ENCODE measurements at regions not wholly inside any gene's neighbourhood (a gene's known extent, or its start where the extent isn't known, plus 50 kb on each side); places are given as distances from the start of the nearest gene placed in this dataset.

DNA sequence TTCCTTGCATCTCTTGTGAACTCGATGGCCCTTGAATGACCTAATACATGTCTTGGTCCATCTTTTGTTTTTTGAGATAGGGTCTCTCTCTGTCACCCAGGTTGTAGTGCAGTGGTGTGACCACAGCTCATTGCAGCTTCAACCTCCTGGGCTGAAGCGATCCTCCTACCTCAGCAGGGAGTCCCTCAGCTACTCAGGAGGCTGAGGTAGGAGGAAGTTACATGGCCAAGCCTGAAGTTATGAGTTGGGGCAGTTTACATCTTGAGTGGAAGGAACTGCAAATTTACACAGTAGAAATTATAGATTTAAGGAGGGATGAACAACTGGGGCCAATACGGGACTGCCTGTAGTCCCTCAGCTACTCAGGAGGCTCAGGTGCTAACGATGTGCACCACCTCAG, 97.2 kb upstream of the METTL14 start:
- no peak overlapping the region for H2AFZ ChIP-seq (ENCODE audit: low read length)
- no peaks in the 10 kb centered on the region for H3K36me3 ChIP-seq (replicated peaks in 1 of 2; ENCODE audit: control insufficient read depth in 1 of 2, insufficient read depth in 2 of 2, low read length in 2 of 2)
- WGBS (ENCODE audit: low lambda C conversion rate): 3% methylated on average over 4 of the region's 4 CpGs
- no peak for DNase-seq (ENCODE audit: low spot score)
- FAIRE-seq: no peak
- no peaks in the 10 kb centered on the region for H3K9me3 ChIP-seq (ENCODE audit: low read length)
- in situ Hi-C loops (cut with HindIII; ENCODE audit: extremely low pct_ligation_motif_present, low pct_unique_long_range_greater_than_20kb) (no loop called here), intact Hi-C loops (cut with micrococcal nuclease; ENCODE audit: unreplicated experiment) (no loop called here)
- CTCF ChIA-PET (ENCODE audit: low intra/inter-chr PET ratio, low total read pairs): no interaction called here
- peaks cover 8% of the 10 kb centered on the region for H3K79me2 ChIP-seq (ENCODE audit: insufficient read depth, low read length)
- no peak for TF ChIP-seq TCF7 (IDR thresholded peaks at IDR 0.05; ENCODE audit: low read depth)
- TF ChIP-seq ZNF441 (CRISPR knock-in tag; IDR thresholded peaks at IDR 0.05; ENCODE audit: borderline replicate concordance): no peak
- no peak for TF ChIP-seq ZNF251 (CRISPR knock-in tag; IDR thresholded peaks at IDR 0.05)
- TF ChIP-seq, protein P1, sequence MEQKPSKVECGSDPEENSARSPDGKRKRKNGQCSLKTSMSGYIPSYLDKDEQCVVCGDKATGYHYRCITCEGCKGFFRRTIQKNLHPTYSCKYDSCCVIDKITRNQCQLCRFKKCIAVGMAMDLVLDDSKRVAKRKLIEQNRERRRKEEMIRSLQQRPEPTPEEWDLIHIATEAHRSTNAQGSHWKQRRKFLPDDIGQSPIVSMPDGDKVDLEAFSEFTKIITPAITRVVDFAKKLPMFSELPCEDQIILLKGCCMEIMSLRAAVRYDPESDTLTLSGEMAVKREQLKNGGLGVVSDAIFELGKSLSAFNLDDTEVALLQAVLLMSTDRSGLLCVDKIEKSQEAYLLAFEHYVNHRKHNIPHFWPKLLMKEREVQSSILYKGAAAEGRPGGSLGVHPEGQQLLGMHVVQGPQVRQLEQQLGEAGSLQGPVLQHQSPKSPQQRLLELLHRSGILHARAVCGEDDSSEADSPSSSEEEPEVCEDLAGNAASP (CRISPR knock-in tag; IDR thresholded peaks at IDR 0.05; ENCODE audit: borderline replicate concordance): no peak
- TF ChIP-seq ZNF430 (CRISPR knock-in tag; IDR thresholded peaks at IDR 0.05): no peak
- TF ChIP-seq, protein P2, sequence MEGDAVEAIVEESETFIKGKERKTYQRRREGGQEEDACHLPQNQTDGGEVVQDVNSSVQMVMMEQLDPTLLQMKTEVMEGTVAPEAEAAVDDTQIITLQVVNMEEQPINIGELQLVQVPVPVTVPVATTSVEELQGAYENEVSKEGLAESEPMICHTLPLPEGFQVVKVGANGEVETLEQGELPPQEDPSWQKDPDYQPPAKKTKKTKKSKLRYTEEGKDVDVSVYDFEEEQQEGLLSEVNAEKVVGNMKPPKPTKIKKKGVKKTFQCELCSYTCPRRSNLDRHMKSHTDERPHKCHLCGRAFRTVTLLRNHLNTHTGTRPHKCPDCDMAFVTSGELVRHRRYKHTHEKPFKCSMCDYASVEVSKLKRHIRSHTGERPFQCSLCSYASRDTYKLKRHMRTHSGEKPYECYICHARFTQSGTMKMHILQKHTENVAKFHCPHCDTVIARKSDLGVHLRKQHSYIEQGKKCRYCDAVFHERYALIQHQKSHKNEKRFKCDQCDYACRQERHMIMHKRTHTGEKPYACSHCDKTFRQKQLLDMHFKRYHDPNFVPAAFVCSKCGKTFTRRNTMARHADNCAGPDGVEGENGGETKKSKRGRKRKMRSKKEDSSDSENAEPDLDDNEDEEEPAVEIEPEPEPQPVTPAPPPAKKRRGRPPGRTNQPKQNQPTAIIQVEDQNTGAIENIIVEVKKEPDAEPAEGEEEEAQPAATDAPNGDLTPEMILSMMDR (CRISPR knock-in tag; IDR thresholded peaks at IDR 0.05): no peak
- TF ChIP-seq, protein P3, sequence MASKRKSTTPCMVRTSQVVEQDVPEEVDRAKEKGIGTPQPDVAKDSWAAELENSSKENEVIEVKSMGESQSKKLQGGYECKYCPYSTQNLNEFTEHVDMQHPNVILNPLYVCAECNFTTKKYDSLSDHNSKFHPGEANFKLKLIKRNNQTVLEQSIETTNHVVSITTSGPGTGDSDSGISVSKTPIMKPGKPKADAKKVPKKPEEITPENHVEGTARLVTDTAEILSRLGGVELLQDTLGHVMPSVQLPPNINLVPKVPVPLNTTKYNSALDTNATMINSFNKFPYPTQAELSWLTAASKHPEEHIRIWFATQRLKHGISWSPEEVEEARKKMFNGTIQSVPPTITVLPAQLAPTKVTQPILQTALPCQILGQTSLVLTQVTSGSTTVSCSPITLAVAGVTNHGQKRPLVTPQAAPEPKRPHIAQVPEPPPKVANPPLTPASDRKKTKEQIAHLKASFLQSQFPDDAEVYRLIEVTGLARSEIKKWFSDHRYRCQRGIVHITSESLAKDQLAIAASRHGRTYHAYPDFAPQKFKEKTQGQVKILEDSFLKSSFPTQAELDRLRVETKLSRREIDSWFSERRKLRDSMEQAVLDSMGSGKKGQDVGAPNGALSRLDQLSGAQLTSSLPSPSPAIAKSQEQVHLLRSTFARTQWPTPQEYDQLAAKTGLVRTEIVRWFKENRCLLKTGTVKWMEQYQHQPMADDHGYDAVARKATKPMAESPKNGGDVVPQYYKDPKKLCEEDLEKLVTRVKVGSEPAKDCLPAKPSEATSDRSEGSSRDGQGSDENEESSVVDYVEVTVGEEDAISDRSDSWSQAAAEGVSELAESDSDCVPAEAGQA (IDR thresholded peaks at IDR 0.05; ENCODE audit: low read depth): no peak
- TF ChIP-seq, protein P3 (CRISPR knock-in tag; IDR thresholded peaks at IDR 0.05; ENCODE audit: borderline replicate concordance): no peak
- no peak for TF ChIP-seq ZNF75D (CRISPR knock-in tag; IDR thresholded peaks at IDR 0.05; ENCODE audit: borderline replicate concordance)
- H3K4me1 ChIP-seq (ENCODE audit: insufficient read depth, low read length): peaks cover 13% of the 10 kb centered on the region; the same call in 1 of the 2 replicates
- H3K27me3 ChIP-seq (ENCODE audit: control insufficient read depth in 1 of 2, insufficient read depth in 2 of 2, low read length in 2 of 2): peaks cover 1 to 25% of the 10 kb centered on the region in 2 experiments; a peak in 3 of 5 replicates
- H4K20me1 ChIP-seq (ENCODE audit: insufficient read depth, low read length): no peaks in the 10 kb centered on the region
- POLR2A ChIA-PET: no interaction called here
- H3K4me2 ChIP-seq (ENCODE audit: low read depth, low read length): no peak overlapping the region
- no peak for ATAC-seq
- H3K9ac ChIP-seq (ENCODE audit: insufficient read depth, low read depth, low read length): no peak overlapping the region
- BruUV-seq (replicated peaks): no TSS peak
- no peak overlapping the region for H3K4me3 ChIP-seq (replicated peaks in 1 of 3; ENCODE audit: insufficient read depth in 1 of 3, low read depth in 2 of 3, low read length in 3 of 3)
- no peak overlapping the region for H3K27ac ChIP-seq (ENCODE audit: extremely low read length, insufficient read depth, low read length)

All from HepG2 (cell line).